ENCODE measurements at regions not wholly inside any gene's neighbourhood (a gene's known extent, or its start where the extent isn't known, plus 50 kb on each side); places are given as distances from the start of the nearest gene placed in this dataset.

DNA sequence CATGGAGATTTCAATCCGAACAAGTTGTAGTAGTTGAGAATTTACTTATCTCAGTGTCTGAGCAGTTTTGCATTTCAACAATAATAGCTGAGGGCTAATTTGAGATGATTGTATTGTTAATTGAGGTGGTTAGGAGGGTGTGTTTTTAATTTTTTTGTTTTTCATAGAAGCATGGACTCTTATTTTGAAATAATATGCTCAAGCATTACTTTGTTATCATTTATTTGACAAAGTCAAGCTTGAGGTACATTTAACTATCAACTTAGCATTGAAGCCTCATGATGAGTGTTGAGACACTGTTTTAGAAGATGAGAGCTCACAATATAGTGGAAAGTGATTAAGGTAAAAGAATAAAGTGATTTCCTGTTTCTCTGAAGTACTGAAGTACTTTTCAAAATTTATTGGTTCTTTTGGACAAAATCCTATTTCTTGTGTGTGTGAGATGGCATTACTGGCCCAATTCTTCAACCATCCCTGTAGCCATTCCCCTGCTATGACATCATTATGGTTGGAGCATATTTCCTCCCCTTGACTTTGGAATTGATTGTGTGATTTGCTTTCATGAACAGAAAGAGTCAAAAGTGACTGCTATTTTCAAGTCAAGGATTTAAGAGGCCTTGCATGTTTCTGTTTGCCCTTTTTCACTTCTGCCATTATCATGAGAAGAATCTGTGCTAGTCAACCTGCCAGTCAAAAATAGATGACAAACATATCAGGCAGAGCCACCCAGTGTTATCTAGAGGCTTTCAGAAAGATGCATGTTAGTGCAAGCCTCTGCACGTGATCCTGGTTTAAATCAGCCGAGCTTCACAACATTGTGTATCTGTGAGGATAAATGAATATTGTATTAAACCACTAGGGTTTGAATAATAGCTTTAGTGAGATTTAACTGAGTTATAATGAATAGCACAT is 1112.3 kb upstream of the CITED2 start (continued):
- TF ChIP-seq, protein P1, sequence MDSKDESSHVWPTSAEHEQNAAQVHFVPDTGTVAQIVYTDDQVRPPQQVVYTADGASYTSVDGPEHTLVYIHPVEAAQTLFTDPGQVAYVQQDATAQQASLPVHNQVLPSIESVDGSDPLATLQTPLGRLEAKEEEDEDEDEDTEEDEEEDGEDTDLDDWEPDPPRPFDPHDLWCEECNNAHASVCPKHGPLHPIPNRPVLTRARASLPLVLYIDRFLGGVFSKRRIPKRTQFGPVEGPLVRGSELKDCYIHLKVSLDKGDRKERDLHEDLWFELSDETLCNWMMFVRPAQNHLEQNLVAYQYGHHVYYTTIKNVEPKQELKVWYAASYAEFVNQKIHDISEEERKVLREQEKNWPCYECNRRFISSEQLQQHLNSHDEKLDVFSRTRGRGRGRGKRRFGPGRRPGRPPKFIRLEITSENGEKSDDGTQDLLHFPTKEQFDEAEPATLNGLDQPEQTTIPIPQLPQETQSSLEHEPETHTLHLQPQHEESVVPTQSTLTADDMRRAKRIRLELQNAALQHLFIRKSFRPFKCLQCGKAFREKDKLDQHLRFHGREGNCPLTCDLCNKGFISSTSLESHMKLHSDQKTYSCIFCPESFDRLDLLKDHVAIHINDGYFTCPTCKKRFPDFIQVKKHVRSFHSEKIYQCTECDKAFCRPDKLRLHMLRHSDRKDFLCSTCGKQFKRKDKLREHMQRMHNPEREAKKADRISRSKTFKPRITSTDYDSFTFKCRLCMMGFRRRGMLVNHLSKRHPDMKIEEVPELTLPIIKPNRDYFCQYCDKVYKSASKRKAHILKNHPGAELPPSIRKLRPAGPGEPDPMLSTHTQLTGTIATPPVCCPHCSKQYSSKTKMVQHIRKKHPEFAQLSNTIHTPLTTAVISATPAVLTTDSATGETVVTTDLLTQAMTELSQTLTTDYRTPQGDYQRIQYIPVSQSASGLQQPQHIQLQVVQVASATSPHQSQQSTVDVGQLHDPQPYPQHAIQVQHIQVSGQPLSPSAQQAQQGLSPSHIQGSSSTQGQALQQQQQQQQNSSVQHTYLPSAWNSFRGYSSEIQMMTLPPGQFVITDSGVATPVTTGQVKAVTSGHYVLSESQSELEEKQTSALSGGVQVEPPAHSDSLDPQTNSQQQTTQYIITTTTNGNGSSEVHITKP (IDR thresholded peaks at IDR 0.05; ENCODE audit: partially characterized antibody) = no peak
- TF ChIP-seq, protein P2, sequence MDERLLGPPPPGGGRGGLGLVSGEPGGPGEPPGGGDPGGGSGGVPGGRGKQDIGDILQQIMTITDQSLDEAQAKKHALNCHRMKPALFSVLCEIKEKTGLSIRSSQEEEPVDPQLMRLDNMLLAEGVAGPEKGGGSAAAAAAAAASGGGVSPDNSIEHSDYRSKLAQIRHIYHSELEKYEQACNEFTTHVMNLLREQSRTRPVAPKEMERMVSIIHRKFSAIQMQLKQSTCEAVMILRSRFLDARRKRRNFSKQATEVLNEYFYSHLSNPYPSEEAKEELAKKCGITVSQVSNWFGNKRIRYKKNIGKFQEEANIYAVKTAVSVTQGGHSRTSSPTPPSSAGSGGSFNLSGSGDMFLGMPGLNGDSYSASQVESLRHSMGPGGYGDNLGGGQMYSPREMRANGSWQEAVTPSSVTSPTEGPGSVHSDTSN (CRISPR knock-in tag; IDR thresholded peaks at IDR 0.05; ENCODE audit: low read depth) = no peak
- TF ChIP-seq, protein P2 (tag; conservative IDR thresholded peaks at IDR 0.05; ENCODE audit: low read depth) = peak; percentile 44
- no peak for TF ChIP-seq FOXK1 (CRISPR knock-in tag; IDR thresholded peaks at IDR 0.05; ENCODE audit: borderline replicate concordance)
- TF ChIP-seq TEAD1 (CRISPR knock-in tag; IDR thresholded peaks at IDR 0.05) = no peak
- TF ChIP-seq, protein P3, sequence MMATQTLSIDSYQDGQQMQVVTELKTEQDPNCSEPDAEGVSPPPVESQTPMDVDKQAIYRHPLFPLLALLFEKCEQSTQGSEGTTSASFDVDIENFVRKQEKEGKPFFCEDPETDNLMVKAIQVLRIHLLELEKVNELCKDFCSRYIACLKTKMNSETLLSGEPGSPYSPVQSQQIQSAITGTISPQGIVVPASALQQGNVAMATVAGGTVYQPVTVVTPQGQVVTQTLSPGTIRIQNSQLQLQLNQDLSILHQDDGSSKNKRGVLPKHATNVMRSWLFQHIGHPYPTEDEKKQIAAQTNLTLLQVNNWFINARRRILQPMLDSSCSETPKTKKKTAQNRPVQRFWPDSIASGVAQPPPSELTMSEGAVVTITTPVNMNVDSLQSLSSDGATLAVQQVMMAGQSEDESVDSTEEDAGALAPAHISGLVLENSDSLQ (IDR thresholded peaks at IDR 0.05) = peak; percentile 82
- peak; percentile 60; the same call in 1 of the 2 replicates for TF ChIP-seq SOX6 (IDR thresholded peaks at IDR 0.05)
- peak; percentile 88 for TF ChIP-seq BHLHE40 (IDR thresholded peaks at IDR 0.05; ENCODE audit: low read length)
- peak; percentile 29 for TF ChIP-seq TAF9B (IDR thresholded peaks at IDR 0.05; ENCODE audit: partially characterized antibody)
- TF ChIP-seq SIN3B (IDR thresholded peaks at IDR 0.05; ENCODE audit: low read depth) = no peak
- no peak for TF ChIP-seq HMG20A (CRISPR knock-in tag; conservative IDR thresholded peaks at IDR 0.05)
- TF ChIP-seq MYNN (IDR thresholded peaks at IDR 0.05) = peak; percentile 91
- no peak for TF ChIP-seq MYNN (CRISPR knock-in tag; IDR thresholded peaks at IDR 0.05)
- TF ChIP-seq, protein P4, sequence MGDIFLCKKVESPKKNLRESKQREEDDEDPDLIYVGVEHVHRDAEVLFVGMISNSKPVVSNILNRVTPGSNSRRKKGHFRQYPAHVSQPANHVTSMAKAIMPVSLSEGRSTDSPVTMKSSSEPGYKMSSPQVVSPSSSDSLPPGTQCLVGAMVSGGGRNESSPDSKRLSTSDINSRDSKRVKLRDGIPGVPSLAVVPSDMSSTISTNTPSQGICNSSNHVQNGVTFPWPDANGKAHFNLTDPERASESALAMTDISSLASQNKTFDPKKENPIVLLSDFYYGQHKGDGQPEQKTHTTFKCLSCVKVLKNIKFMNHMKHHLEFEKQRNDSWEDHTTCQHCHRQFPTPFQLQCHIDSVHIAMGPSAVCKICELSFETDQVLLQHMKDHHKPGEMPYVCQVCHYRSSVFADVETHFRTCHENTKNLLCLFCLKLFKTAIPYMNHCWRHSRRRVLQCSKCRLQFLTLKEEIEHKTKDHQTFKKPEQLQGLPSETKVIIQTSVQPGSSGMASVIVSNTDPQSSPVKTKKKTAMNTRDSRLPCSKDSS (IDR thresholded peaks at IDR 0.05; ENCODE audit: low read depth, partially characterized antibody) = no peak

Measured in K562 (cell line).